ENCODE measurements at regions not wholly inside any gene's neighbourhood (a gene's known extent, or its start where the extent isn't known, plus 50 kb on each side); places are given as distances from the start of the nearest gene placed in this dataset.
"Not testable (repeated sequence)": the region's sequence is repeated elsewhere in the genome, so short reads cannot be mapped to it uniquely, and the experiment has no call there.

DNA sequence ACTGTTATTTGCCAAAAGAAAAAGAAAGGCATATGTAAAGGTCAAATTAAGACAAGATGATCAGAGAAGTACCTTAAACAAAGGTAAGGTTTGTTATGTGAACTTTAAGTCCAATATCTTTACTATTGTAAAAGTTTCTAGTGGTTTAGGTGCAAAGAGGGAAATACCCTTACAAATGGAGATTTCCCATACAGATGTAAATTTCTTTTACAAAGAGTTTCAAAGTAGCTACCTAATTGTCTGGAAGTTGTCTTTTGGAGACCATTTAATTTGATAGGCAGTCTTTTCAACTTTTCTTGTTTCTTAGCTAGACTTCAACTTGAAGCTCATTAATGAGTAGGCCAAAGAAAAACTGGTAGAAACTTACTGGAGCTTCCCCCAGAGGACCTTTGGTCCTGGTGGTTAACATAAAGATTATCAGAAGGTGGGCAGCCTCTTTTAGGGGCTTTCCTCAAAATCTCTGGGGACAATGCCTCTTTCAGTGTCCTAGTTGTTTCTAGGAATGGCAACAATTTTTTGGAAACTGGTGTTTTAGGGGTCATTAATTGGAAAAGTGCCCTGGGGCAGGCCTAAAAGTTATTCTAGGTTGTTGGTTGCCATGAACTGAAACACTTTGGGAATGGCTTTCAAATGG lies 297.3 kb downstream of the GUCY2F start:
- TF ChIP-seq, protein P1, sequence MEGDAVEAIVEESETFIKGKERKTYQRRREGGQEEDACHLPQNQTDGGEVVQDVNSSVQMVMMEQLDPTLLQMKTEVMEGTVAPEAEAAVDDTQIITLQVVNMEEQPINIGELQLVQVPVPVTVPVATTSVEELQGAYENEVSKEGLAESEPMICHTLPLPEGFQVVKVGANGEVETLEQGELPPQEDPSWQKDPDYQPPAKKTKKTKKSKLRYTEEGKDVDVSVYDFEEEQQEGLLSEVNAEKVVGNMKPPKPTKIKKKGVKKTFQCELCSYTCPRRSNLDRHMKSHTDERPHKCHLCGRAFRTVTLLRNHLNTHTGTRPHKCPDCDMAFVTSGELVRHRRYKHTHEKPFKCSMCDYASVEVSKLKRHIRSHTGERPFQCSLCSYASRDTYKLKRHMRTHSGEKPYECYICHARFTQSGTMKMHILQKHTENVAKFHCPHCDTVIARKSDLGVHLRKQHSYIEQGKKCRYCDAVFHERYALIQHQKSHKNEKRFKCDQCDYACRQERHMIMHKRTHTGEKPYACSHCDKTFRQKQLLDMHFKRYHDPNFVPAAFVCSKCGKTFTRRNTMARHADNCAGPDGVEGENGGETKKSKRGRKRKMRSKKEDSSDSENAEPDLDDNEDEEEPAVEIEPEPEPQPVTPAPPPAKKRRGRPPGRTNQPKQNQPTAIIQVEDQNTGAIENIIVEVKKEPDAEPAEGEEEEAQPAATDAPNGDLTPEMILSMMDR (conservative IDR thresholded peaks at IDR 0.05; ENCODE audit: low read depth, low read length): no peak
- no peak for DNase-seq (ENCODE audit: low read depth)
- no peak overlapping the region for H3K4me3 ChIP-seq (ENCODE audit: low read depth, low read length)

DNA sequence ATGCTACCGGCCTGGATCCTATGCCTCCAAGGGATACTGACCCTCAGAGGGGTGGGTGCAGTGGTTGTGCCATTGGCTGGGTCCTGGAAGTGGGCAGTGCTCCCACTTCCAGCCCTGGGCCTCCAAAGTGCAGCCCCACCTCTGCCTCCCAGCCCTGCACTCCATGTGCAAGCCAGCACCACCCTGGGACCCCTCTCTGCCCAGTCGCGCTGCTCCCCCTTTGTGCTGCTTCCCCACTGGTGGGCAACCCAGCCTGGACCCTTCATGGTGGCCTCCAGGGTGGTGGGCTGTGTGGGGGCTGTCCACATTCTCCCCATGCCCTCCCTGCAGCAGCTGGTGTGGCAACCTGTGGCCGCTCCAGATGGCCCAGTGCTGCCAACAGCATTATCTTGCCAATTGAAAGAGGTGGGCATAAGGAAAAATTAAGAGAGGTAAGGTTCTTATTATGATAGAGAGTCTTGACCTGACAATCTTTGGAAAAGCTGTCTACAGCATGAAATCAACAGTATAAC lies 309.7 kb downstream of the GUCY2F start:
- no peak for DNase-seq (ENCODE audit: low read depth)
- H3K4me3 ChIP-seq (ENCODE audit: low read depth, low read length): no peak overlapping the region
- TF ChIP-seq, protein P1 (conservative IDR thresholded peaks at IDR 0.05; ENCODE audit: low read depth, low read length): no peak

DNA sequence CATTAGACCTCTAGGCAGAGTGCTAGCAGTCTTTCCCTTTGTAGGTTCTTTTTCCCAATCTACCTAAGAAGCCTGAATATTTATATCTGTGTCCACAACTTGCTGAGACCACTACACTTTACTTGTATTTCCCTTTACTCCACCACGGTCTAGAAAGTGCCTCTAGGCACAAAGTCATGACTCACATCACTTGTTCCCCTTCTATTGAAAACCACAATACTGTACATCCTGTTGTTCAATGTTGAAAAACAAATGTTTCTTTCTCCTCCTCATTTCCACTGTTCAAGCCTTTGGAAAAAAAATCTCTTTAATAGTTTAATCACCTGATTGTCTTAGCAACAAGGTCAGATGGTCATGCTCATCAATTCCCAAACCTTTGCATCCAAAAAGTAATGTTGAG lies 326.7 kb downstream of the GUCY2F start:
- no peak for DNase-seq (ENCODE audit: low read depth)
- H3K4me3 ChIP-seq (ENCODE audit: low read depth, low read length): no peak overlapping the region
- TF ChIP-seq, protein P1 (conservative IDR thresholded peaks at IDR 0.05; ENCODE audit: low read depth, low read length): no peak

DNA sequence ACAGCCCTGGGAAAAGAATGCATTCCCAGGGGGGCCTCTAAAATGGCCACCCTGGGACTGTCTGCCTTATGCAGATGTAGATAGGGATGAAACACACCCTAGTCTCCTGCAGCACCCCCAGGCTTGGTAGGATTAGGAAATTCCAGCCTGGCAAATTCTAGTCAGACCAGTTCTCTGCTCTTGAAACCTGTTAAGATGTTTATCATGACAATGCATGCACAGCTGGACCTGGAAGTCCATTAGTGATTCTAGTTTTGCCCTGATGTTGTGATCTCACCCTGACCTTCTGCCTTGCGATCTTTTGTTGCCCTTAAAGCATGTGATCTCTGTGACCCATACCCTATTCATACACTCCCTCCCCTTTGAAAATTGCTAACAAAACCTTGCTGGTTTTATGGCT lies 337.7 kb downstream of the GUCY2F start:
- not testable (repeated sequence) for DNase-seq (ENCODE audit: low read depth); H3K4me3 ChIP-seq (ENCODE audit: low read depth, low read length)

DNA sequence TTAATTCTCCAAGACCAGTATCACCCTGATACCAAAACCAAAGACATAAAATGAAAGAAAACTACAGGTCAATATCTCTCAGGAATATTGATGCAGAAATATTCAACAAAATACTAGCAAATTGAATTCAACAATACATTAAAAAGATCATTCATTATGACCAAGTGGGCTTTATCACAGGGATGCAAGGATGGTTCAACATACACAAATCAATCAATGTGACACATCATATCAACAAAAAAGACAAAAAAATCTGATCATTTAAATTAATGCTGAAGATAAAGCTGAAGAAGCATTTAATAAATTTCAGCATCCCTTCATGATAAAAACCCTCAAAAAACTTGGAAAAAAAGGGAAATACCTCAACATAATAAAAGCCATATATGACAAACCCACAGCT lies 341.4 kb downstream of the GUCY2F start:
- no peak for DNase-seq (ENCODE audit: low read depth)
- no peak overlapping the region for H3K4me3 ChIP-seq (ENCODE audit: low read depth, low read length)
- TF ChIP-seq, protein P1 (conservative IDR thresholded peaks at IDR 0.05; ENCODE audit: low read depth, low read length): no peak

DNA sequence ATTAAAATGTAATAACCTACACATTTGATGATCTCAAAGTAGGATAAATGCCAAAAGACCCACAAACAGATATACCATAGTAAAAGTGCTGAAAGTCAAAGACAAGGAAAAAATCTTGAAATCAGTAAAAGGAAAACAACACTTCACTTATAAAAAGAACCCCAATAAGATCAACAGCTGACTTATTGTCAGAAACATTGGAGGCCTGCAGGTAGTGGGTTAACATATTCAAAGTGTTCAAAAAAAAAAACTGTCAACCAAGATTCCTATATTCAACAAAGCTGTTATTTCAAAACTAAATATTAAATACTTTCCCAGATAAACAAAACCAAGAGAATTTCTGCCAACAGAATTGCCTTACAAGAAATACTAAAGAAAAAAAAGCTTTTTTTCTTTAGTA lies 347.1 kb downstream of the GUCY2F start:
- TF ChIP-seq, protein P1 (conservative IDR thresholded peaks at IDR 0.05; ENCODE audit: low read depth, low read length): no peak

DNA sequence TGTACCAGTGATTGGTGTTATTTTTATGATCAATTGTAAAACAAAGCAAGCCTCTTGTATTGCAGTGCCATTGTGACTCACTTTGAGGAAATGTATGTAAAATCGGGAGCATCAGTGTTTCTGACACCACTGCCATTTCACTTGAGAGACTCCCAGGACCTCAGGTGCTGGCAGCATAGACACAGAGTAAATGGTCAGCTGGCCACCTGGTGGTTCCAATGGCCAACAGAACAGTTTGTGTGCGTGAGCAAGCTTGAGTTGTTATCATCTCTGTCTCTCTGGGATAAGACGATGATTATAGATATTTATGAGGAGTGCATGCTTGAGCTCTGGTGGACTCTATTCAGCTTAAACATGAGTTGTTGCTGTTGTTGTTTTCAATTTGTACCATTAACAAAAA lies 356.6 kb downstream of the GUCY2F start:
- TF ChIP-seq, protein P1 (conservative IDR thresholded peaks at IDR 0.05; ENCODE audit: low read depth, low read length): no peak
- DNase-seq (ENCODE audit: low read depth): no peak
- no peak overlapping the region for H3K4me3 ChIP-seq (ENCODE audit: low read depth, low read length)

More for the DNA sequence above, 347.1 kb downstream of the GUCY2F start:
- DNase-seq (ENCODE audit: low read depth): no peak
- H3K4me3 ChIP-seq (ENCODE audit: low read depth, low read length): no peak overlapping the region
